Fibroblast of mammary gland (primary cell): ENCODE measurements at regions not wholly inside any gene's neighbourhood (a gene's known extent, or its start where the extent isn't known, plus 50 kb on each side); places are given as distances from the start of the nearest gene placed in this dataset.

Experiments used
- DNase-seq: peaks from one replicate; pipeline ENCODE4 v3.0.0-alpha.2; 2010; ENCODE audit warnings: low read depth
- H3K4me3 ChIP-seq: 2 replicates; pipeline ENCODE4 v1.5.1; 2011; ENCODE audit warnings: low read depth, mild to moderate bottlenecking, low read length, moderate library complexity; ENCODE audit not compliant: control insufficient read depth
- TF ChIP-seq, protein P1 (sequence below): conservative IDR thresholded peaks from 2 replicates; pipeline ENCODE4 v1.5.1; 2011; ENCODE audit warnings: low read depth, low read length, inconsistent platforms; ENCODE audit not compliant: control insufficient read depth, insufficient read depth

DNA sequence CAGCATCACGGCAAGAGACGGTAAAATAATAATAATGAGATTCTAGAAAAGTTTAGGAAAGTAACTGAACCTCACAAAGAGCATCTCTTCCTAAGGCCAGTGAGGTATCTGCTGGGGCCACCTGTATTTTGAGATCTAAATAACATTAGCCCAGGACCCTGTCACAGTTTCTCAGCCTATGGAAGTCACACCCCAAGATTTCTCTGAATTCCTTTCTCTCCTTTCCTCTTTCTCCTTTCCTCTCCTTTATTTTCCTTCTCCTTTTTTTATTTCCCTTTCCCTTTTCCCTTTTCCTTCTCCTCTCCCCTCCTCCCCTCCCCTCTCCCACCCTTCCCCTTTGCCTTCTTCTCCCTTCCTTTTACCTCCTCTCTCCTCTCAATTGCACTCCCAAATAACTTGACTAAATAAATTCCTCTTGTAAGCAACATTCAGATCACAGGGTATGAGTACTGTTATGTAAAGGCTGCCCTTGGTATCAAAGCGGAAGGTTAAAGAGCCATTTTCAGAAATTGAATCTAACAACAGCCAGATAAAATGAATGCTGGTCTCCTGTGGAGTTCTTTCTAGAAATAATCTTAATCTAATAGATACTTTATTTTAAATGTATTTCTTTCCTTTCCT, 506.2 kb downstream of the EPM2A start:
- TF ChIP-seq, protein P1, sequence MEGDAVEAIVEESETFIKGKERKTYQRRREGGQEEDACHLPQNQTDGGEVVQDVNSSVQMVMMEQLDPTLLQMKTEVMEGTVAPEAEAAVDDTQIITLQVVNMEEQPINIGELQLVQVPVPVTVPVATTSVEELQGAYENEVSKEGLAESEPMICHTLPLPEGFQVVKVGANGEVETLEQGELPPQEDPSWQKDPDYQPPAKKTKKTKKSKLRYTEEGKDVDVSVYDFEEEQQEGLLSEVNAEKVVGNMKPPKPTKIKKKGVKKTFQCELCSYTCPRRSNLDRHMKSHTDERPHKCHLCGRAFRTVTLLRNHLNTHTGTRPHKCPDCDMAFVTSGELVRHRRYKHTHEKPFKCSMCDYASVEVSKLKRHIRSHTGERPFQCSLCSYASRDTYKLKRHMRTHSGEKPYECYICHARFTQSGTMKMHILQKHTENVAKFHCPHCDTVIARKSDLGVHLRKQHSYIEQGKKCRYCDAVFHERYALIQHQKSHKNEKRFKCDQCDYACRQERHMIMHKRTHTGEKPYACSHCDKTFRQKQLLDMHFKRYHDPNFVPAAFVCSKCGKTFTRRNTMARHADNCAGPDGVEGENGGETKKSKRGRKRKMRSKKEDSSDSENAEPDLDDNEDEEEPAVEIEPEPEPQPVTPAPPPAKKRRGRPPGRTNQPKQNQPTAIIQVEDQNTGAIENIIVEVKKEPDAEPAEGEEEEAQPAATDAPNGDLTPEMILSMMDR: no peak
- no peak for DNase-seq
- no peak overlapping the region for H3K4me3 ChIP-seq

- TF ChIP-seq, protein P1: no peak
- peak; percentile 11 for DNase-seq
- no peak overlapping the region for H3K4me3 ChIP-seq
Observed at GRCh38 chr6:145233955-145234354, 501.4 kb downstream of the EPM2A start.

DNA sequence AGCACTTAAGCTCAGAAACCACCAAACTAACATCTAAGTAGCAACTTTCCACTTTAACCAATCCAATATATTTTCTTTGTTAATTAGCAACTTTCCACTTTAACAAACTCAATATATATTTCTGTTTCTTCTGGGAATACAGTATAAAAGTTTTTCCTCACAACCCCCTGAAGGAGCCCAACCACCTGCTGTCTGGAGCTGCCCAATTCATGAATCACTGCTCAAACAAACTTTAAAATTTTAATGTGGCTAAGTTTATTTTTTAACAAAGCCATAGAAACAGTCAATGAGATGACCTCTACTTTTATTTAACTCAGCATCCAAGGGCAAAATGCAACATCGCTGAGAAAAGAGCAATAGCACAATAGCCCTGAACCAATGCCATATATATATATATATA, 500.1 kb downstream of the EPM2A start:
- TF ChIP-seq, protein P1: no peak
- no peak overlapping the region for H3K4me3 ChIP-seq
- no peak for DNase-seq

GRCh38 chr6:145238787-145239186, 496.5 kb downstream of the EPM2A start:
- no peak overlapping the region for H3K4me3 ChIP-seq
- no peak for DNase-seq
- TF ChIP-seq, protein P1: no peak

GRCh38 chr6:145241039-145241438, 494.3 kb downstream of the EPM2A start:
- no peak overlapping the region for H3K4me3 ChIP-seq
- TF ChIP-seq, protein P1: no peak
- DNase-seq: peak; percentile 89

DNA sequence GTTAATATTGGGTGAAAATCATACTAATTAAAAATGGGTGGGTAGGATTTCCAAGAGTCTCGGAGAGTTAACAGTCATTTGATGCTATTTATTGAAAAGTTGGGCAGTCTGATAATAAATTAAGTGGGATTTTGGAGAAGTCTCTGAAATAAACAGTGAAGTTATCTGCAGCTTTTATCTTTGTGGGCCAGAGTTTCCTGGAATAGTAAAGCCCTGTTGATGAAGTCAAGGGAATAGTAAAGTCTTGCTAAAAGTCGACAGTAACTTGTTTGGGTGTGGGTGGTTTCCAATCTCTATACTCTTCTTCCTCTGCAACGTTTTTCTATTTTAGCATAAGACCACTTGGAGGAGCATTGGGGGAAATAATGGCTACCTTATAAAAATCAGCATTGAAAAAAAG, 493.6 kb downstream of the EPM2A start:
- no peak overlapping the region for H3K4me3 ChIP-seq
- TF ChIP-seq, protein P1: no peak
- no peak for DNase-seq

DNA sequence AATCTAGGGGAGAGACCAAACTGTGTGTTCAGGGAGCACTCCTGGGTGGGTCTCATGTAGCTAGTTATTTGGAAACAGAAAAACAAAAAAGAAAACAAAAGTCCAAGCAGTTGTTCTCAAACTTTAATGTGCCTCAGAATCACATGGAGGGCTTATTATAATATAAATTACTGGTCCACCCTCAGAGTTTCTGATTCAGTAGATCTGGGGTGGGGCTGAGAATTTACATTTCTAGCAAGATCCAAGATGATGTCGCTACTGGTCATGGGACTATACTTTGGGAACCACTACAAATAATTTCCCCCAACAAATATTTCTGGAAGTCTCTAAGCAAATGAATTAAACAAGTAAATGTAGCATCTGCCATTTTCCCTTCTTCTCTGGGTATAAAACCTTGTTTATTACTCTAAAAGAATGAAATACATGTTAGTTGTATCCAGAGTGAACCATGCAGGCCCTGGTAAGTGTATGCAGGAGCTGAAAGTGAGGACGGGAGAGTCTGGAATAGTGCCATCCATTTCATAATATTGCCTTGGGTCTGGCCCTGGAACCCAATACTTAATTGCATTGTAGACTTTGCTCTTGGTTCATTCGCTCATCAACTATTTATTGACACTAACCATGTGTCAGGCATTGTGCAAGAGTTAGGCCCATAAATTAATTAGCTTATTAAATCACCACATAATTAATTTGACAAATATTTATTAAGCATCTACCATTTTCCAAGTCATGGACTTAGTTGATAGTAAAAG, 490.8 kb downstream of the EPM2A start:
- TF ChIP-seq, protein P1: no peak
- no peak overlapping the region for H3K4me3 ChIP-seq
- DNase-seq: peak; percentile 42
